ENCODE measurements at regions not wholly inside any gene's neighbourhood (a gene's known extent, or its start where the extent isn't known, plus 50 kb on each side); places are given as distances from the start of the nearest gene placed in this dataset.

DNA sequence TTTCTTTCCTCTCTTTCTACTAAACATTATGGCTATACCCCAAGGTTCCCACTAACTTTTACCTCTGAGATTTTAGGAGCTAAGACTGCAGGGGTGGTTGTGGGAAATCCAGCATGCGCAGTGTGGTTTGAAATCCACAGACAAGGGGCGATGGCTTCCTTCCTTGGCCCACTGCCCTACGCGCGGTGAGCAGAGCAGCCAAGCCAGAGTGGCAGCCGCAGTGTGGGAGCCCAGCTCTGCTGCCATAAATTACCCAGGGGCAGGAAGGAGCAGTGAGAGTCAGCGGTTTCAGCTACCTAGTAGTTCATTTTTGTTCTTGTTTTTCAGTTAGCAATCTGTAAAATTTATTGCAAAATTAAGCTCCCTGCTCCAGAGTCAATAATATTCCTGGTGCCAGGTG lies 101.4 kb downstream of the BMP2 start:
- Histone ChIP-seq H3K4me3 (ENCODE audit: insufficient read depth, low read depth, low read length) (no peak overlapping the region), H2AK9ac (replicated peaks; ENCODE audit: low read depth, low read length, poor library complexity) (no peak overlapping the region), H3K9me3 (ENCODE audit: control insufficient read depth, insufficient read depth, low read length) (no peaks in the 10 kb centered on the region), H3K27me3 (ENCODE audit: control insufficient read depth, insufficient read depth, low read length) (no peaks in the 10 kb centered on the region), H4K5ac (ENCODE audit: low read depth, low read length) (no peak overlapping the region), H3K27ac (ENCODE audit: insufficient read depth, low read length) (no peak overlapping the region), H3K14ac (replicated peaks; ENCODE audit: low read depth, low read length) (no peak overlapping the region), H2BK5ac (ENCODE audit: low read depth, low read length, poor library complexity, severe bottlenecking) (no peak overlapping the region), H4K8ac (ENCODE audit: low read depth in 2 of 2, low read length in 2 of 2) (no peak overlapping the region), H3K56ac (ENCODE audit: extremely low read depth, insufficient read depth, low read length) (no peak overlapping the region), H3K9me1 (ENCODE audit: insufficient read depth, low read length) (no peaks in the 10 kb centered on the region), H3K4ac (ENCODE audit: low read depth, low read length) (no peak overlapping the region), H2BK15ac (ENCODE audit: low read depth, low read length) (no peak overlapping the region), H4K91ac (ENCODE audit: insufficient read depth, low read depth, low read length) (no peak overlapping the region), H2AFZ (replicated peaks; ENCODE audit: low read length, poor library complexity) (no peak overlapping the region), H2BK120ac (ENCODE audit: low read depth, low read length) (no peak overlapping the region), H2AK5ac (ENCODE audit: low read depth, low read length) (no peak overlapping the region), H3K9ac (ENCODE audit: low read depth, low read length) (no peak overlapping the region), H2BK20ac (ENCODE audit: low read depth, low read length) (no peak overlapping the region), H4K20me1 (ENCODE audit: insufficient read depth, low read length) (no peaks in the 10 kb centered on the region), H3K23ac (ENCODE audit: low read depth, low read length) (no peak overlapping the region), H3K18ac (ENCODE audit: low read depth, low read length) (no peak overlapping the region), H3K79me1 (ENCODE audit: low read depth in 1 of 2, low read length in 2 of 2) (no peaks in the 10 kb centered on the region), H3K4me2 (ENCODE audit: low read depth, low read length) (no peak overlapping the region), H3K36me3 (ENCODE audit: control insufficient read depth, insufficient read depth, low read length) (no peaks in the 10 kb centered on the region), H3K4me1 (ENCODE audit: control insufficient read depth, insufficient read depth, low read length) (no peaks in the 10 kb centered on the region)
- no TSS peak for BruUV-seq (replicated peaks)
- WGBS, 2 experiments (ENCODE audit: extremely low coverage in 2 of 2, insufficient read length in 1 of 2), result no CpG with 5 or more reads among the region's 7 CpGs
- in situ Hi-C loops (cut with MboI; ENCODE audit: low sequenced_read_pairs) (no loop called here), dilution Hi-C loops (cut with HindIII; ENCODE audit: low sequenced_read_pairs, unreplicated experiment) (no loop called here), intact Hi-C loops (cut with micrococcal nuclease) (no loop called here)
- ChIA-PET CTCF (no interaction called here), POLR2A (ENCODE audit: unreplicated experiment) (no interaction called here)
- DNase-seq (no peak), ATAC-seq (ENCODE audit: low read depth) (no peak)
- TF ChIP-seq POLR2A (IDR thresholded peaks at IDR 0.05; ENCODE audit: low read depth, low read length) (no peak), CEBPB (IDR thresholded peaks at IDR 0.05; ENCODE audit: low read depth, low read length) (no peak), MAFK (IDR thresholded peaks at IDR 0.05; ENCODE audit: low read depth, low read length) (no peak), FOS (IDR thresholded peaks at IDR 0.05; ENCODE audit: low read depth, low read length) (no peak), BHLHE40 (IDR thresholded peaks at IDR 0.05; ENCODE audit: low read depth, low read length) (no peak), NFE2L2 (IDR thresholded peaks at IDR 0.05; ENCODE audit: low read depth, low read length) (no peak), RFX5 (IDR thresholded peaks at IDR 0.05; ENCODE audit: low read depth, low read length) (no peak), SMC3 (IDR thresholded peaks at IDR 0.05; ENCODE audit: low read depth, low read length) (no peak)
- TF ChIP-seq, protein P1, sequence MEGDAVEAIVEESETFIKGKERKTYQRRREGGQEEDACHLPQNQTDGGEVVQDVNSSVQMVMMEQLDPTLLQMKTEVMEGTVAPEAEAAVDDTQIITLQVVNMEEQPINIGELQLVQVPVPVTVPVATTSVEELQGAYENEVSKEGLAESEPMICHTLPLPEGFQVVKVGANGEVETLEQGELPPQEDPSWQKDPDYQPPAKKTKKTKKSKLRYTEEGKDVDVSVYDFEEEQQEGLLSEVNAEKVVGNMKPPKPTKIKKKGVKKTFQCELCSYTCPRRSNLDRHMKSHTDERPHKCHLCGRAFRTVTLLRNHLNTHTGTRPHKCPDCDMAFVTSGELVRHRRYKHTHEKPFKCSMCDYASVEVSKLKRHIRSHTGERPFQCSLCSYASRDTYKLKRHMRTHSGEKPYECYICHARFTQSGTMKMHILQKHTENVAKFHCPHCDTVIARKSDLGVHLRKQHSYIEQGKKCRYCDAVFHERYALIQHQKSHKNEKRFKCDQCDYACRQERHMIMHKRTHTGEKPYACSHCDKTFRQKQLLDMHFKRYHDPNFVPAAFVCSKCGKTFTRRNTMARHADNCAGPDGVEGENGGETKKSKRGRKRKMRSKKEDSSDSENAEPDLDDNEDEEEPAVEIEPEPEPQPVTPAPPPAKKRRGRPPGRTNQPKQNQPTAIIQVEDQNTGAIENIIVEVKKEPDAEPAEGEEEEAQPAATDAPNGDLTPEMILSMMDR (conservative IDR thresholded peaks at IDR 0.05; ENCODE audit: low read depth, low read length), result no peak
- TF ChIP-seq, protein P2, sequence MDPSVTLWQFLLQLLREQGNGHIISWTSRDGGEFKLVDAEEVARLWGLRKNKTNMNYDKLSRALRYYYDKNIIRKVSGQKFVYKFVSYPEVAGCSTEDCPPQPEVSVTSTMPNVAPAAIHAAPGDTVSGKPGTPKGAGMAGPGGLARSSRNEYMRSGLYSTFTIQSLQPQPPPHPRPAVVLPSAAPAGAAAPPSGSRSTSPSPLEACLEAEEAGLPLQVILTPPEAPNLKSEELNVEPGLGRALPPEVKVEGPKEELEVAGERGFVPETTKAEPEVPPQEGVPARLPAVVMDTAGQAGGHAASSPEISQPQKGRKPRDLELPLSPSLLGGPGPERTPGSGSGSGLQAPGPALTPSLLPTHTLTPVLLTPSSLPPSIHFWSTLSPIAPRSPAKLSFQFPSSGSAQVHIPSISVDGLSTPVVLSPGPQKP (IDR thresholded peaks at IDR 0.05; ENCODE audit: borderline replicate concordance, low read depth, low read length), result no peak
- TF ChIP-seq, protein P3, sequence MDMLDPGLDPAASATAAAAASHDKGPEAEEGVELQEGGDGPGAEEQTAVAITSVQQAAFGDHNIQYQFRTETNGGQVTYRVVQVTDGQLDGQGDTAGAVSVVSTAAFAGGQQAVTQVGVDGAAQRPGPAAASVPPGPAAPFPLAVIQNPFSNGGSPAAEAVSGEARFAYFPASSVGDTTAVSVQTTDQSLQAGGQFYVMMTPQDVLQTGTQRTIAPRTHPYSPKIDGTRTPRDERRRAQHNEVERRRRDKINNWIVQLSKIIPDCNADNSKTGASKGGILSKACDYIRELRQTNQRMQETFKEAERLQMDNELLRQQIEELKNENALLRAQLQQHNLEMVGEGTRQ (IDR thresholded peaks at IDR 0.05; ENCODE audit: low read depth, low read length), result no peak
